ENCODE measurements at regions not wholly inside any gene's neighbourhood (a gene's known extent, or its start where the extent isn't known, plus 50 kb on each side); places are given as distances from the start of the nearest gene placed in this dataset.
A peak's percentile ranks its signal among the peaks of the same experiment; 100 is the strongest.

DNA sequence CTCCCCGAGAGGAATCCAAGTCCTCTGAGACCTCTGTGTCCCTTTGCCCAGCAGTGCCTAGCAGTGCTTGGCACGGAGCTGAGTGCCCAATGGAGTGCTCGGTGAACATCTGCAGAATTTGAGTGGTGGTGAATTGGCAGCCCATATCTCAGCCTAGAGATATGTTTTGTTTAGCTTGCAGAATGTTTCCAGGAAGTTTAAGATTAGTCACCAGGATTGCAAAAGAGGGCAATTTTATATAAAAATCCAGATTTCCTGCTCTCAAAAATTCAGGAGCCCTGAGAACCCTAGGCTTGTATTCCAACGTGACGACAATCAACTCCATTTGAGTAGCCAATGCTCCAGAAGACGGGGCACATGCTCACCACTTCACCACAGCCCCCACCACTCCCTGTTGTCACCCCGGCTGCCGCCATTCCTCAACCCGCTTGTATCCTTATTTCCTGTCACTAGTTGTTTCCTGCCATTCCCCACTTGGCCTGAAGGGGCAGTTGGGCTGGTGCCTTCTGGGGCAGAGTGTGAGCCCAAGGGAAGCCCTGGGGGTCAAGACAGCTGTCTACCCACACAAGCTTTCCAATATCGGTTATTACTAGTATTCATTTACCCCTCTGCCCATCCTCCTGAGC is 116.9 kb downstream of the EFNB1 start:
- DNase-seq (ENCODE audit: low read depth), result peak; percentile 76
- TF ChIP-seq, protein P1, sequence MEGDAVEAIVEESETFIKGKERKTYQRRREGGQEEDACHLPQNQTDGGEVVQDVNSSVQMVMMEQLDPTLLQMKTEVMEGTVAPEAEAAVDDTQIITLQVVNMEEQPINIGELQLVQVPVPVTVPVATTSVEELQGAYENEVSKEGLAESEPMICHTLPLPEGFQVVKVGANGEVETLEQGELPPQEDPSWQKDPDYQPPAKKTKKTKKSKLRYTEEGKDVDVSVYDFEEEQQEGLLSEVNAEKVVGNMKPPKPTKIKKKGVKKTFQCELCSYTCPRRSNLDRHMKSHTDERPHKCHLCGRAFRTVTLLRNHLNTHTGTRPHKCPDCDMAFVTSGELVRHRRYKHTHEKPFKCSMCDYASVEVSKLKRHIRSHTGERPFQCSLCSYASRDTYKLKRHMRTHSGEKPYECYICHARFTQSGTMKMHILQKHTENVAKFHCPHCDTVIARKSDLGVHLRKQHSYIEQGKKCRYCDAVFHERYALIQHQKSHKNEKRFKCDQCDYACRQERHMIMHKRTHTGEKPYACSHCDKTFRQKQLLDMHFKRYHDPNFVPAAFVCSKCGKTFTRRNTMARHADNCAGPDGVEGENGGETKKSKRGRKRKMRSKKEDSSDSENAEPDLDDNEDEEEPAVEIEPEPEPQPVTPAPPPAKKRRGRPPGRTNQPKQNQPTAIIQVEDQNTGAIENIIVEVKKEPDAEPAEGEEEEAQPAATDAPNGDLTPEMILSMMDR (IDR thresholded peaks at IDR 0.05; ENCODE audit: insufficient read depth, low read length), result peak; percentile 60
- H3K4me3 ChIP-seq (ENCODE audit: low read depth, low read length), result no peak overlapping the region

GRCh38 chrX:68945081-68945602 is 116.3 kb downstream of the EFNB1 start:
- no peak for DNase-seq (ENCODE audit: low read depth)
- no peak overlapping the region for H3K4me3 ChIP-seq (ENCODE audit: low read depth, low read length)
- TF ChIP-seq, protein P1 (IDR thresholded peaks at IDR 0.05; ENCODE audit: insufficient read depth, low read length), result no peak

DNA sequence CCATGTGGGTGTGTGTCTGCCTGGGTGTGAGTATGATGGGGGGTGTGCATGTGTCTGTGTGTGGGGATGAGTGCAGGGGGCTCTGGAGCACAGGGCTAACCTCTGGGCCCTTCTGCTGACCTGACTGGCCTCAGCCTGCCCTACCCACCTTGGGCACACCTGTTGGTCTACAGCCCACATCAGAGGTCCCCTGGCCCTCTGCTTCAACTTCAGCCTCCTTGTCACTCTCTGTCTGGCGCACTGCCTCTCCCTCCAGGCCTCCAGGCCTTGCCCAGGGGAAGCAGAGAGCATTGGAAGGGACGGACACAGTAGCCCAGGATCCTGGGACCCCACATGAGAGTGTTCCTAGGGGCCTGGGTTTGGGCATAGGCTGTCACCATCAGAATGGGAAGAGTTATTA is 115.4 kb downstream of the EFNB1 start:
- no peak overlapping the region for H3K4me3 ChIP-seq (ENCODE audit: low read depth, low read length)
- TF ChIP-seq, protein P1 (IDR thresholded peaks at IDR 0.05; ENCODE audit: insufficient read depth, low read length), result no peak
- no peak for DNase-seq (ENCODE audit: low read depth)

- TF ChIP-seq, protein P1 (IDR thresholded peaks at IDR 0.05; ENCODE audit: insufficient read depth, low read length), result no peak
- no peak overlapping the region for H3K4me3 ChIP-seq (ENCODE audit: low read depth, low read length)
- DNase-seq (ENCODE audit: low read depth), result no peak
Measured at GRCh38 chrX:68942840-68943239, 114.0 kb downstream of the EFNB1 start.

GRCh38 chrX:68942104-68942503 is 113.3 kb downstream of the EFNB1 start:
- H3K4me3 ChIP-seq (ENCODE audit: low read depth, low read length), result no peak overlapping the region
- TF ChIP-seq, protein P1 (IDR thresholded peaks at IDR 0.05; ENCODE audit: insufficient read depth, low read length), result no peak
- DNase-seq (ENCODE audit: low read depth), result no peak

GRCh38 chrX:68941385-68941952 is 112.6 kb downstream of the EFNB1 start:
- no peak overlapping the region for H3K4me3 ChIP-seq (ENCODE audit: low read depth, low read length)
- TF ChIP-seq, protein P1 (IDR thresholded peaks at IDR 0.05; ENCODE audit: insufficient read depth, low read length), result no peak
- DNase-seq (ENCODE audit: low read depth), result peak; percentile 53

Measured in fibroblast of the aortic adventitia (primary cell).